ENCODE measurements at regions not wholly inside any gene's neighbourhood (a gene's known extent, or its start where the extent isn't known, plus 50 kb on each side); places are given as distances from the start of the nearest gene placed in this dataset.
A peak's percentile ranks its signal among the peaks of the same experiment; 100 is the strongest.

- peak in 1 of 2 experiments; percentile 0 for DNase-seq
Measured at GRCh38 chrX:22325096-22325495, 52.4 kb downstream of the CBLL2 start.

- no peak for DNase-seq
Measured at GRCh38 chrX:22329783-22330182, 57.1 kb downstream of the CBLL2 start.

- DNase-seq, result no peak
Measured at GRCh38 chrX:22338740-22339139, 66.0 kb downstream of the CBLL2 start.

GRCh38 chrX:22339459-22339858 lies 66.7 kb downstream of the CBLL2 start:
- DNase-seq, result no peak

GRCh38 chrX:22340022-22340616 lies 67.4 kb downstream of the CBLL2 start:
- DNase-seq, result no peak

- no peak for DNase-seq
Measured at GRCh38 chrX:22343192-22343591, 70.5 kb downstream of the CBLL2 start.

- no peak for DNase-seq
Measured at GRCh38 chrX:22345884-22346283, 73.2 kb downstream of the CBLL2 start.

GRCh38 chrX:22347491-22347890 lies 74.8 kb downstream of the CBLL2 start:
- no peak for DNase-seq

- DNase-seq, result no peak
Measured at GRCh38 chrX:22349116-22349515, 76.4 kb downstream of the CBLL2 start.

- DNase-seq, result no peak
Measured at GRCh38 chrX:22351076-22351475, 78.4 kb downstream of the CBLL2 start.

GRCh38 chrX:22351966-22352365 lies 79.3 kb downstream of the CBLL2 start:
- no peak for DNase-seq

- no peak for DNase-seq
Measured at GRCh38 chrX:22357621-22358020, 84.9 kb downstream of the CBLL2 start.

- DNase-seq, result no peak
Measured at GRCh38 chrX:22360129-22360528, 87.4 kb downstream of the CBLL2 start.

- DNase-seq, result no peak
Measured at GRCh38 chrX:22365460-22365859, 92.7 kb downstream of the CBLL2 start.

GRCh38 chrX:22366166-22366702 lies 93.5 kb downstream of the CBLL2 start:
- DNase-seq, result no peak

GRCh38 chrX:22366906-22367305 lies 94.2 kb downstream of the CBLL2 start:
- DNase-seq, result no peak

GRCh38 chrX:22373094-22373493 lies 100.4 kb downstream of the CBLL2 start:
- no peak for DNase-seq

- no peak for DNase-seq
Measured at GRCh38 chrX:22373766-22374165, 101.1 kb downstream of the CBLL2 start.

GRCh38 chrX:22376369-22376768 lies 103.7 kb downstream of the CBLL2 start:
- no peak for DNase-seq

GRCh38 chrX:22378296-22378695 lies 105.6 kb downstream of the CBLL2 start:
- no peak for DNase-seq

GRCh38 chrX:22383988-22384387 lies 111.3 kb downstream of the CBLL2 start:
- DNase-seq, result no peak

- no peak for DNase-seq
Measured at GRCh38 chrX:22389556-22390179, 117.0 kb downstream of the CBLL2 start.

- no peak for DNase-seq
Measured at GRCh38 chrX:22392133-22392948, 119.6 kb downstream of the CBLL2 start.

- no peak for DNase-seq
Measured at GRCh38 chrX:22395372-22395771, 122.7 kb downstream of the CBLL2 start.

Data from Kasumi-1 (cell line).